ENCODE measurements at regions not wholly inside any gene's neighbourhood (a gene's known extent, or its start where the extent isn't known, plus 50 kb on each side); places are given as distances from the start of the nearest gene placed in this dataset.

DNA sequence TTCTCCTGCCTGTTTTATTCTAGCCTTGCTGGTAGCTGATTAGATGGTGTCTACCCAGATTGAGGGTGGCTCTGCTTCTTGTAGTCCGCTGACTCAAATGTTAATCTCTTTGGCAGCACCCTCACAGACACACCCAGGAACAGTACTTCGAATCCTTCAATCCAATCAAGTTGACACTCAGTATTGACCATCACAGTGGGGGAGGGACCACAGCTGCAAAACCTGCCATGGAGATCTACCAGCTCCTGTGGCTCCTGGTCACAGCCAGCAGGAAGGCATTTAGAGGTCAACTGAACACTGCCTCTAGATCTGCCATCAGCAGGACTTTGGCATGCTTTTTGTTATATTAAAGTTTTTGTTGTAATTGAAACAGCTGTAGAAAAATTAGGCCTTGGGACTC, 146.9 kb downstream of the RWDD3 start:
- TF ChIP-seq POLR2A (IDR thresholded peaks at IDR 0.05; ENCODE audit: low read depth, low read length) (no peak), TAF1 (IDR thresholded peaks at IDR 0.05; ENCODE audit: borderline replicate concordance, low read depth, low read length) (no peak), POLR2AphosphoS5 (IDR thresholded peaks at IDR 0.05; ENCODE audit: low read depth, low read length) (no peak)

Measured in GM12892 (cell line).